Fibroblast of villous mesenchyme (primary cell): ENCODE measurements at regions not wholly inside any gene's neighbourhood (a gene's known extent, or its start where the extent isn't known, plus 50 kb on each side); places are given as distances from the start of the nearest gene placed in this dataset.

Source experiments
- DNase-seq: peaks from one replicate; pipeline ENCODE4 v3.0.0-alpha.2; 2010; ENCODE audit warnings: low read depth
- H3K4me3 ChIP-seq: 2 replicates; pipeline ENCODE4 v1.5.1; 2011; ENCODE audit warnings: low read depth, mild to moderate bottlenecking, low read length
- TF ChIP-seq, protein P1 (sequence below): IDR thresholded peaks from 2 replicates; pipeline ENCODE4 v1.5.1; 2012; ENCODE audit warnings: low read depth, mild to moderate bottlenecking, low read length; ENCODE audit not compliant: insufficient read depth

- TF ChIP-seq, protein P1, sequence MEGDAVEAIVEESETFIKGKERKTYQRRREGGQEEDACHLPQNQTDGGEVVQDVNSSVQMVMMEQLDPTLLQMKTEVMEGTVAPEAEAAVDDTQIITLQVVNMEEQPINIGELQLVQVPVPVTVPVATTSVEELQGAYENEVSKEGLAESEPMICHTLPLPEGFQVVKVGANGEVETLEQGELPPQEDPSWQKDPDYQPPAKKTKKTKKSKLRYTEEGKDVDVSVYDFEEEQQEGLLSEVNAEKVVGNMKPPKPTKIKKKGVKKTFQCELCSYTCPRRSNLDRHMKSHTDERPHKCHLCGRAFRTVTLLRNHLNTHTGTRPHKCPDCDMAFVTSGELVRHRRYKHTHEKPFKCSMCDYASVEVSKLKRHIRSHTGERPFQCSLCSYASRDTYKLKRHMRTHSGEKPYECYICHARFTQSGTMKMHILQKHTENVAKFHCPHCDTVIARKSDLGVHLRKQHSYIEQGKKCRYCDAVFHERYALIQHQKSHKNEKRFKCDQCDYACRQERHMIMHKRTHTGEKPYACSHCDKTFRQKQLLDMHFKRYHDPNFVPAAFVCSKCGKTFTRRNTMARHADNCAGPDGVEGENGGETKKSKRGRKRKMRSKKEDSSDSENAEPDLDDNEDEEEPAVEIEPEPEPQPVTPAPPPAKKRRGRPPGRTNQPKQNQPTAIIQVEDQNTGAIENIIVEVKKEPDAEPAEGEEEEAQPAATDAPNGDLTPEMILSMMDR = no peak
- DNase-seq = no peak
- no peak overlapping the region for H3K4me3 ChIP-seq
These were observed 816.8 kb downstream of the TRIB2 start for GRCh38 chr2:13533524-13533922.

DNA sequence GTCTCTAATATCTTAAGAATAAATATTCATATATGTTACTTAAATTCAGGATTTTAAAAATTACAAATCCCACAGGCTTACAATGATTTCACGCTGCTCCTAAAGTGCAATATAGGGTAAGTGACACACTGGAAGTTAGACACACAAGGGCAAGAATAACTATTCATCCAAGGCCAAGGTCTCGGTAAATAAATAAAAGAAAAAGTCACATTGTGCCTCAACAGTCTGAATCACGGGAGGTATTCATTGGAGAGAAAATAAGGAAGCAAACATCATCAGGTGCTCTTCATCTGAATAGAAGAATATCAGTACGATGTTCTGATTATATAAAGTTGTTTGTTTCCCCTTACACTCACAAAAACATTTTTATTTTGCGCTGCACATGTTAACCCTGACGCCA lies 820.2 kb downstream of the TRIB2 start:
- H3K4me3 ChIP-seq = no peak overlapping the region
- TF ChIP-seq, protein P1 = no peak
- no peak for DNase-seq

- no peak overlapping the region for H3K4me3 ChIP-seq
- DNase-seq = no peak
- TF ChIP-seq, protein P1 = no peak
These were observed 821.1 kb downstream of the TRIB2 start for GRCh38 chr2:13537771-13538349.

DNA sequence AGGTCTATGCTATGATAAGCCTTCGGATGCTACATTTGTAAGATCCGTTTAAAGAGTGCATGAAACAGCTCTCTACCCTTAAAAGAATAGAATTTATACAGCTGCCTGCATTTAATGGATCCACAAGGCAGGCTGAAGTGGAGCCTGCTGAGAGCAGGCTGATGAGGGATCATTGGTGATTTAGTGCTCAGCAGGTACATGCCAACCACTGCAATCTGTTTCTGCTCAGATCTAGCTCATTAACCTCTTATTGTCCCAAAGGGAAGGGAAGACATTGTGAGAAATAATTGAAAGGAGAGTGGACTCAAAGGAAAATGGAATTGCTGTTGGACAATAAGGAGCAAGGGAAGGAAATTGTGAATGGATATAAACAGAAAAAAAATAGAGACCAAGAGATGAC lies 822.6 kb downstream of the TRIB2 start:
- TF ChIP-seq, protein P1 = no peak
- no peak for DNase-seq
- no peak overlapping the region for H3K4me3 ChIP-seq

- no peak for DNase-seq
- no peak overlapping the region for H3K4me3 ChIP-seq
- TF ChIP-seq, protein P1 = no peak
These were observed 825.3 kb downstream of the TRIB2 start for GRCh38 chr2:13542061-13542460.

- TF ChIP-seq, protein P1 = no peak
- no peak for DNase-seq
- H3K4me3 ChIP-seq = no peak overlapping the region
These were observed 825.9 kb downstream of the TRIB2 start for GRCh38 chr2:13542642-13543041.

- DNase-seq = no peak
- TF ChIP-seq, protein P1 = no peak
- no peak overlapping the region for H3K4me3 ChIP-seq
These were observed 826.8 kb downstream of the TRIB2 start for GRCh38 chr2:13543550-13543949.
